NB4 (cell line): ENCODE measurements at regions not wholly inside any gene's neighbourhood (a gene's known extent, or its start where the extent isn't known, plus 50 kb on each side); places are given as distances from the start of the nearest gene placed in this dataset.
"Not testable (repeated sequence)": the region's sequence is repeated elsewhere in the genome, so short reads cannot be mapped to it uniquely, and the experiment has no call there.

Source experiments
- MYC ChIP-seq: IDR thresholded peaks from 2 replicates; pipeline ENCODE4 v1.6.1; 2011; ENCODE audit warnings: low read depth, low read length
- POLR2A ChIP-seq: IDR thresholded peaks from 2 replicates; pipeline ENCODE4 v1.6.1; 2011; ENCODE audit warnings: mild to moderate bottlenecking; ENCODE audit not compliant: insufficient read length; ENCODE audit errors: extremely low read depth
- TF ChIP-seq, protein P1 (sequence below): IDR thresholded peaks from one replicate; pipeline ENCODE4 v1.5.1; 2012; ENCODE audit warnings: low read depth, low read length

DNA sequence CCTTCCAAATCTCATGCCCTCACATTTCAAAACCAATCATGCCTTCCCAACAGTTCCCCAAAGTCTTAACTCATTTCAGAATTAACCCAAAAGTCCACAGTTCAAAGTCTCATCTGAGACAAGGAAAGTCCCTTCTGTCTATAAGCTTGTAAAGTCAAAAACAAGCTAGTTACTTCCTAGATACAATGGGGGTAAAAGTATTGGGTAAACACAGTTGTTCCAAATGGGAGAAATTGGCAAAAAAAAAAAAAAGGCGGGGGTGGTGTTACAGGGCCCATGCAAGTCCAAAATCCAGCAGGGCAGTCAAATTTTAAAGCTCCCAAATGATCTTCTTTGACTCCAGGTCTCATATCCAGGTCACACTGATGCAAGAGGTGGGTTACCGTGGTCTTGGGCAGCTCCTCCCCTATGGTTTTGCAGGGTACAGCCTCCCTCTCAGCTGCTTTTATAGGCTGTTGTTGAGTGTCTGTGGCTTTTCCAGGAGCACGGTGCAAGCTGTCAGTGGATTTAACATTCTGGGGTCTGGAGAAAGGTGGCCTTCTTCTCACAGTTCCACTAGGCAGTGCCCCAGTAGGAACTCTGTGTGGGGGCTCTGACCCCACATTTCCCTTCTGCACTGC is 110.3 kb upstream of the MDM1 start:
- TF ChIP-seq, protein P1, sequence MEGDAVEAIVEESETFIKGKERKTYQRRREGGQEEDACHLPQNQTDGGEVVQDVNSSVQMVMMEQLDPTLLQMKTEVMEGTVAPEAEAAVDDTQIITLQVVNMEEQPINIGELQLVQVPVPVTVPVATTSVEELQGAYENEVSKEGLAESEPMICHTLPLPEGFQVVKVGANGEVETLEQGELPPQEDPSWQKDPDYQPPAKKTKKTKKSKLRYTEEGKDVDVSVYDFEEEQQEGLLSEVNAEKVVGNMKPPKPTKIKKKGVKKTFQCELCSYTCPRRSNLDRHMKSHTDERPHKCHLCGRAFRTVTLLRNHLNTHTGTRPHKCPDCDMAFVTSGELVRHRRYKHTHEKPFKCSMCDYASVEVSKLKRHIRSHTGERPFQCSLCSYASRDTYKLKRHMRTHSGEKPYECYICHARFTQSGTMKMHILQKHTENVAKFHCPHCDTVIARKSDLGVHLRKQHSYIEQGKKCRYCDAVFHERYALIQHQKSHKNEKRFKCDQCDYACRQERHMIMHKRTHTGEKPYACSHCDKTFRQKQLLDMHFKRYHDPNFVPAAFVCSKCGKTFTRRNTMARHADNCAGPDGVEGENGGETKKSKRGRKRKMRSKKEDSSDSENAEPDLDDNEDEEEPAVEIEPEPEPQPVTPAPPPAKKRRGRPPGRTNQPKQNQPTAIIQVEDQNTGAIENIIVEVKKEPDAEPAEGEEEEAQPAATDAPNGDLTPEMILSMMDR: not testable (repeated sequence)
- TF ChIP-seq POLR2A, MYC: not testable (repeated sequence)
